Stomach (tissue), 4 donors: ENCODE measurements at regions not wholly inside any gene's neighbourhood (a gene's known extent, or its start where the extent isn't known, plus 50 kb on each side); places are given as distances from the start of the nearest gene placed in this dataset.

Experiments used
- CTCF ChIP-seq, 7 experiments: fragments of 450-650 bp in 4 of 7; fragments of 200-600 bp in 3 of 7; sonication (generic) in 3 of 7; IDR thresholded peaks; one replicate each; pipeline ENCODE4 v1.5.1; 2016 to 2019; ENCODE audit warnings: antibody characterized with exemption in 7 of 7, control low read depth in 2 of 7, mild to moderate bottlenecking in 1 of 7
- EP300 ChIP-seq: sonication (generic); formaldehyde crosslinking; IDR thresholded peaks from one replicate; pipeline ENCODE4 v1.6.1; 2017; ENCODE audit warnings: antibody characterized with exemption
- POLR2A ChIP-seq, 4 donors: fragments of 450-650 bp; IDR thresholded peaks; one replicate each; pipeline ENCODE4 v1.6.1; 2016; ENCODE audit warnings: antibody characterized with exemption in 4 of 4, control low read depth in 2 of 4, mild to moderate bottlenecking in 1 of 4, moderate library complexity in 1 of 4
- POLR2AphosphoS5 ChIP-seq, 3 donors: sonication (generic); formaldehyde crosslinking; IDR thresholded peaks; one replicate each; pipeline ENCODE4 v1.6.1; 2016; ENCODE audit warnings: antibody characterized with exemption in 3 of 3

GRCh38 chr12:3947781-3948180 lies 74.6 kb upstream of the PARP11 start:
- TF ChIP-seq CTCF (IDR thresholded peaks at IDR 0.05) (no peak), EP300 (no peak), POLR2A (IDR thresholded peaks at IDR 0.05) (no peak), POLR2AphosphoS5 (IDR thresholded peaks at IDR 0.05) (no peak)
